Left lung (tissue), 4 donors: ENCODE measurements at regions not wholly inside any gene's neighbourhood (a gene's known extent, or its start where the extent isn't known, plus 50 kb on each side); places are given as distances from the start of the nearest gene placed in this dataset.

ENCODE experiments used
- ATAC-seq: fragments of 200-7000 bp; cut with Tn5 transposase; one replicate; pipeline ENCODE4 v1.9.1; 2020; ENCODE audit warnings: moderate library complexity
- DNase-seq, 4 donors: peaks; one replicate each; pipeline ENCODE4 v3.0.0-alpha.2; 2013 to 2020
- H3K27ac ChIP-seq, 2 donors: fragments of 200-600 bp; sonication (generic) in 1 of 2; one replicate each; pipeline versions ENCODE4 v1.5.0 to v1.8.0; 2020 to 2021
- H3K27me3 ChIP-seq, 2 donors: fragments of 200-600 bp; sonication (generic) in 1 of 2; one replicate each; pipeline versions ENCODE4 v1.5.0 to v1.8.0; 2020 to 2021
- H3K36me3 ChIP-seq, 2 donors: fragments of 200-600 bp; sonication (generic) in 1 of 2; one replicate each; pipeline versions ENCODE4 v1.5.0 to v1.8.0; 2020 to 2021
- H3K4me1 ChIP-seq, 2 donors: fragments of 200-600 bp; one replicate each; pipeline ENCODE4 v1.8.0; 2021
- H3K4me3 ChIP-seq, 2 donors: fragments of 200-600 bp; sonication (generic) in 1 of 2; one replicate each; pipeline versions ENCODE4 v1.5.0 to v1.8.0; 2020 to 2021; ENCODE audit warnings: mild to moderate bottlenecking in 1 of 2
- H3K9me3 ChIP-seq, 2 donors: fragments of 200-600 bp; sonication (generic) in 1 of 2; one replicate each; pipeline versions ENCODE4 v1.5.0 to v1.8.0; 2020 to 2021
- intact Hi-C, 2 donors: fragments of 100-400 bp; cut with DNase I; formaldehyde crosslinking; loops; one replicate each; pipeline versions ENCODE4 v1.11.2 to v1.14.2; 2022
- TF ChIP-seq, protein P1 (sequence below), 2 donors: fragments of 200-600 bp; sonication (generic) in 1 of 2; IDR thresholded peaks; one replicate each; pipeline versions ENCODE4 v1.5.0 to v1.8.0; 2021; ENCODE audit warnings: antibody characterized with exemption in 2 of 2
- donor health status: DM: no; HTN: yes; CAD: no.
- donor health status: DM: no; HTN: no; CAD: no.

GRCh38 chr17:36786867-36787266, 150.4 kb upstream of the LHX1 start:
- TF ChIP-seq, protein P1, sequence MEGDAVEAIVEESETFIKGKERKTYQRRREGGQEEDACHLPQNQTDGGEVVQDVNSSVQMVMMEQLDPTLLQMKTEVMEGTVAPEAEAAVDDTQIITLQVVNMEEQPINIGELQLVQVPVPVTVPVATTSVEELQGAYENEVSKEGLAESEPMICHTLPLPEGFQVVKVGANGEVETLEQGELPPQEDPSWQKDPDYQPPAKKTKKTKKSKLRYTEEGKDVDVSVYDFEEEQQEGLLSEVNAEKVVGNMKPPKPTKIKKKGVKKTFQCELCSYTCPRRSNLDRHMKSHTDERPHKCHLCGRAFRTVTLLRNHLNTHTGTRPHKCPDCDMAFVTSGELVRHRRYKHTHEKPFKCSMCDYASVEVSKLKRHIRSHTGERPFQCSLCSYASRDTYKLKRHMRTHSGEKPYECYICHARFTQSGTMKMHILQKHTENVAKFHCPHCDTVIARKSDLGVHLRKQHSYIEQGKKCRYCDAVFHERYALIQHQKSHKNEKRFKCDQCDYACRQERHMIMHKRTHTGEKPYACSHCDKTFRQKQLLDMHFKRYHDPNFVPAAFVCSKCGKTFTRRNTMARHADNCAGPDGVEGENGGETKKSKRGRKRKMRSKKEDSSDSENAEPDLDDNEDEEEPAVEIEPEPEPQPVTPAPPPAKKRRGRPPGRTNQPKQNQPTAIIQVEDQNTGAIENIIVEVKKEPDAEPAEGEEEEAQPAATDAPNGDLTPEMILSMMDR (IDR thresholded peaks at IDR 0.05): no peak
- Histone ChIP-seq H3K4me3 (no peak overlapping the region), H3K36me3 (no peaks in the 10 kb centered on the region), H3K9me3 (no peaks in the 10 kb centered on the region), H3K4me1 (no peaks in the 10 kb centered on the region), H3K27me3 (peaks cover 0 to 68% of the 10 kb centered on the region in 2 donors), H3K27ac (no peak overlapping the region)
- DNase-seq: no peak
- intact Hi-C loops: no loop called here
- no peak for ATAC-seq

- no peak overlapping the region for H3K27ac ChIP-seq
- H3K27me3 ChIP-seq: peaks cover 0 to 55% of the 10 kb centered on the region in 2 donors
- TF ChIP-seq, protein P1 (IDR thresholded peaks at IDR 0.05): no peak
- DNase-seq: no peak
- no peaks in the 10 kb centered on the region for H3K9me3 ChIP-seq
- ATAC-seq: no peak
- H3K36me3 ChIP-seq: no peaks in the 10 kb centered on the region
- no peaks in the 10 kb centered on the region for H3K4me1 ChIP-seq
- intact Hi-C loops: no loop called here
- H3K4me3 ChIP-seq: no peak overlapping the region
Measured at GRCh38 chr17:36791150-36791941, 145.9 kb upstream of the LHX1 start.

DNA sequence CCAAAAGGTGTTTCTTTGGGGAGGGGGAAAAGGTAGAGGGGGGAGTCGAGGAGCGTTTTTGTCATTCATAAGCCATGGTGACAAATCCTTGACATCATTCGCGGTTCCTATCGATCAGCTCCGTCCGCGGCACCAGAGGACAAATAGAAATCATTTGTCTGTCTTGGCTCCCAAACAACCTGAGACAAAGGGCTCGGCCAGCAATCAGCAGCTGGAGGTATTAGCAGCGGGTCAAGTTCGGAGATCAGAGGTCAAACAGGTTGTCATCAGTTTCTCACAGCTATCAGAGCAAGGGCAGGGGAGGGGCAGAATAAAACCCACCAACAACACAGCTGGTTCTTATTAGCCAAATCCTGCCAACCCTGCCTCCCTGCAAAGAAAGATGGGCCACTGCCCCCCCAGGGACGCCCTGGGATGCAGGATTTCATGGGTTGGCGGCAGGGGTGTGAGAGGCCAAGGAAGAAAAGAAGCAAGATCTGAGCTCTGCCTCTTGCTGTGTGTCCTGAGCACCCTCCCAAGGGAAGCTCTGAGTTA, 145.3 kb upstream of the LHX1 start:
- H3K27ac ChIP-seq: no peak overlapping the region
- no peaks in the 10 kb centered on the region for H3K36me3 ChIP-seq
- H3K4me1 ChIP-seq: no peaks in the 10 kb centered on the region
- TF ChIP-seq, protein P1 (IDR thresholded peaks at IDR 0.05): no peak
- peaks cover 0 to 55% of the 10 kb centered on the region in 2 donors for H3K27me3 ChIP-seq
- no peak overlapping the region for H3K4me3 ChIP-seq
- intact Hi-C loops: no loop called here
- DNase-seq (no peak), ATAC-seq (no peak)
- no peaks in the 10 kb centered on the region for H3K9me3 ChIP-seq

- DNase-seq: no peak
- no peak overlapping the region for H3K4me3 ChIP-seq
- TF ChIP-seq, protein P1 (IDR thresholded peaks at IDR 0.05): no peak
- ATAC-seq: no peak
- no peaks in the 10 kb centered on the region for H3K9me3 ChIP-seq
- intact Hi-C loops: no loop called here
- no peaks in the 10 kb centered on the region for H3K4me1 ChIP-seq
- H3K27me3 ChIP-seq: peaks cover 0 to 53% of the 10 kb centered on the region in 2 donors
- no peak overlapping the region for H3K27ac ChIP-seq
- H3K36me3 ChIP-seq: no peaks in the 10 kb centered on the region
Measured at GRCh38 chr17:36792849-36793248, 144.4 kb upstream of the LHX1 start.

- no peaks in the 10 kb centered on the region for H3K36me3 ChIP-seq
- H3K4me3 ChIP-seq: no peak overlapping the region
- H3K9me3 ChIP-seq: no peaks in the 10 kb centered on the region
- H3K27ac ChIP-seq: no peak overlapping the region
- ATAC-seq (no peak), DNase-seq (no peak)
- peaks cover 0 to 53% of the 10 kb centered on the region in 2 donors for H3K27me3 ChIP-seq
- intact Hi-C loops: no loop called here
- no peaks in the 10 kb centered on the region for H3K4me1 ChIP-seq
- TF ChIP-seq, protein P1 (IDR thresholded peaks at IDR 0.05): no peak
Measured at GRCh38 chr17:36793976-36794375, 143.3 kb upstream of the LHX1 start.
